ENCODE measurements at regions not wholly inside any gene's neighbourhood (a gene's known extent, or its start where the extent isn't known, plus 50 kb on each side); places are given as distances from the start of the nearest gene placed in this dataset.

DNA sequence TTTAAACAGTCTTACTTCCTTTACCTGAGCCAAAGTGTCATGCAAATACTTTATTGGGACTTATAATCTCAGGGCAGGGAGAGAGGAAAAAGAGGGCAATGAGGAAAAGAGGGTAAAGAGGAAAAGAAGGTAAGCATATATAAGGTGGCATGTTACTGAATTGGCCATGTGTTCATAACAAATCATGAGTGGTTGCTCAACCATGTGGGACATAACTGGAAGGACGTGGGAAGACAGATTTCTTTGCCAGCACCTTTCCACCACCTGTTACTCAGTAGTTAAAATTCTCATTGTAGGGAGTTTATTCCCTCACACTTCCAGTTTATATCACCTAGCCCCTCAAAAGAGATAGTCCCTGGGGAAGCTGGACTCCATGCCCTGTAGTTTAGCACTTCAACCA lies 54.7 kb upstream of the TPRG1 start:
- DNase-seq (ENCODE audit: low spot score): no peak

DNA sequence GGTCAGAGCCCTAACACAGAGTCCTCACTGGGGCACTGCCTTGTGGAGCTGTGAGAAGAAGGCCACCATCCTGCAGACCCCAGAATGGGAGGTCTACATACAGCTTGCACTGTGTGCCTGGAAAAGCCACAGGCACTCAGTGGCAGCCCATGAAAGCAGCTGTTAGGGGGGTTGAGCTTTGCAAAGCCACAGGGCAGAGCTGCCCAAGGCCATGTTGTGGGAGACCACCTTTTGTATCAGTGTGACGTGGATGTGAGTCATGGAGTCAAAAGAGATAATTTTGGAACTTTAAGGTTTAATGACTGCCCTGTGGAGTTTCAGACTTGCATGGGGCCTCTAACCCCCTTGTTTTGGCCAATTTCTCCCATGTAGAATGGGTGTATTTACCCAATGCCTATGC lies 52.9 kb upstream of the TPRG1 start:
- DNase-seq (ENCODE audit: low spot score): no peak

DNA sequence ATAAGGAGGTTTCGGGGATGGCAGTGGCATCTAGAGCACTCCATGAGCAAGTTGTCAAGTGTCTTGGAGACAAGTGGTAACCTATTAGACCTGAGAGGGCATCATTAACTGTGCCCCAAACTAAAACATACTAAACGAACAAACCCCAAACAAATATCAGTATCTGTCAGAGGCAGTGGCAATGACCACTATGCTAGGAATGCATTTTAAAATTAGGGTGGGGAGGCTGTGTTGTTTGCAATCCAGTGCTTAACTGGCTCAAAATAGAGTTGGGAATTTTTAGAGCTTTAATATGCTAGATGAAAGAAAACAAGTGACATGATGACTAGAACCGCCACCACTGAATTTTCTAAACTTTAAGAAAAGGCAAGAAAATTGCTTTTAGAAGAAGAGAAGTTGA lies 51.8 kb upstream of the TPRG1 start:
- no peak for DNase-seq (ENCODE audit: low spot score)

DNA sequence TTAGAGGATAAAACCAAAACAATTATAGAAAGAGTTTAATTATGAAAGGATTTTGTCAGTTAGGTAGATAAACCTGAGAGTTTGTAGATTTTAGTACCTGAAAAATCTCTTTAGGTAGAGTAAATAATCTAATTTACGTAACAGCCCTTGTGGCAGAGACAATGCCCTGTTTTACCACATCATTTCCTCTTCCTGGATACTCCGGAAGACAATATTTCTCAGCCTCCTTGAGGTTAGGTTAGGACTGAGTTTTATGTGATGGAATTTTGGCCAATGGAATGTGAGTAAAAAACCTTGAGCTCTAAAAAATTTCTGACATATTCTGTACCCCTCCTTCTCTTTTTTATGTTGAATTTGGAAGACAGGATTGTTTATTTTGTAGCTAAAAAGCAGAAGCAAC lies 50.7 kb upstream of the TPRG1 start:
- DNase-seq (ENCODE audit: low spot score): no peak

Data from AG08396 (cell line).